HepG2 (cell line): ENCODE measurements at regions not wholly inside any gene's neighbourhood (a gene's known extent, or its start where the extent isn't known, plus 50 kb on each side); places are given as distances from the start of the nearest gene placed in this dataset.
"Not testable (repeated sequence)": the region's sequence is repeated elsewhere in the genome, so short reads cannot be mapped to it uniquely, and the experiment has no call there.

ENCODE experiments used
- ATAC-seq: fragments of 200-7000 bp; cut with Tn5 transposase; 3 replicates; pipeline ENCODE4 v1.9.1; 2020; ENCODE audit warnings: mild to moderate bottlenecking, moderate library complexity
- BruUV-seq: library from RNA; stranded (reverse); fragments of 400-500 nt; replicated peaks from 2 replicates; lab custom pipeline; 2021; lab: Mats Ljungman, UMichigan
- CTCF ChIA-PET: fragments of 300-600 bp; formaldehyde crosslinking; extraction: SDS; loops from one replicate; lab custom pipeline; 2021; ENCODE audit warnings: low total read pairs, inconsistent platforms, low intra/inter-chr PET ratio; lab: Yijun Ruan, JAX
- POLR2A ChIA-PET: fragments of 350-600 bp; sonication (Branson Sonifier 250); formaldehyde crosslinking; loops from one replicate; lab custom pipeline; 2020; ENCODE audit warnings: antibody characterized with exemption, inconsistent platforms; lab: Yijun Ruan, JAX
- DNase-seq: peaks from one replicate; pipeline ENCODE4 v3.0.0-alpha.2; 2015; ENCODE audit warnings: low spot score
- FAIRE-seq: peaks from 3 replicates; lab custom pipeline; 2011; peaks lifted over from hg19 to GRCh38; lab: Jason Lieb, UNC
- H2AFZ ChIP-seq: one replicate; pipeline ENCODE4 v1.6.1; 2011; ENCODE audit warnings: low read length, inconsistent platforms
- H3K27ac ChIP-seq: fragments of 300-600 bp; 3 replicates; pipeline ENCODE4 v1.8.0; 2011; ENCODE audit warnings: mixed run types, mild to moderate bottlenecking, mixed read lengths, low read length, inconsistent platforms; ENCODE audit not compliant: insufficient read depth; ENCODE audit errors: extremely low read length
- H3K27me3 ChIP-seq, 2 experiments: fragments of 200-600 bp in 1 of 2; 2 replicates in 1 of 2; 3 replicates in 1 of 2; pipeline versions ENCODE4 v1.6.0 to v1.8.0; 2011; ENCODE audit warnings: low read length in 2 of 2, mild to moderate bottlenecking in 2 of 2, moderate library complexity in 2 of 2, inconsistent platforms in 1 of 2; ENCODE audit not compliant: insufficient read depth in 2 of 2, control insufficient read depth in 1 of 2
- H3K36me3 ChIP-seq, 2 experiments: fragments of 200-600 bp in 1 of 2; replicated peaks in 1 of 2; 2 replicates in 1 of 2; 3 replicates in 1 of 2; pipeline versions ENCODE4 v1.5.1 to v1.8.0; 2011; ENCODE audit warnings: low read length in 2 of 2, inconsistent platforms in 1 of 2; ENCODE audit not compliant: insufficient read depth in 2 of 2, control insufficient read depth in 1 of 2
- H3K4me1 ChIP-seq: 2 replicates; pipeline ENCODE4 v1.5.1; 2012; ENCODE audit warnings: low read length, inconsistent platforms; ENCODE audit not compliant: insufficient read depth
- H3K4me2 ChIP-seq: 2 replicates; pipeline ENCODE4 v1.6.0; 2011; ENCODE audit warnings: low read depth, low read length, inconsistent platforms
- H3K4me3 ChIP-seq, 3 experiments: fragments of 200-600 bp in 1 of 3; sonication (generic), shearing (Covaris generic) in 1 of 3; replicated peaks in 1 of 3; 2 replicates each; pipeline ENCODE4 v1.5.1; 2011 to 2016; ENCODE audit warnings: low read length in 3 of 3, inconsistent platforms in 2 of 3, low read depth in 2 of 3, mild to moderate bottlenecking in 2 of 3, control low read depth in 1 of 3, mixed read lengths in 1 of 3; ENCODE audit not compliant: insufficient read depth in 1 of 3
- H3K79me2 ChIP-seq: one replicate; pipeline ENCODE4 v1.6.1; 2011; ENCODE audit warnings: low read length, inconsistent platforms; ENCODE audit not compliant: insufficient read depth
- H3K9ac ChIP-seq: 2 replicates; pipeline ENCODE4 v1.6.0; 2011; ENCODE audit warnings: mild to moderate bottlenecking, low read depth, low read length, inconsistent platforms; ENCODE audit not compliant: insufficient read depth
- H3K9me3 ChIP-seq: 2 replicates; pipeline ENCODE4 v1.5.1; 2012; ENCODE audit warnings: mild to moderate bottlenecking, low read length
- H4K20me1 ChIP-seq: 2 replicates; pipeline ENCODE4 v1.6.0; 2011; ENCODE audit warnings: inconsistent platforms, mild to moderate bottlenecking, low read length, moderate library complexity; ENCODE audit not compliant: insufficient read depth
- ELF1 ChIP-seq: sonication (generic); formaldehyde crosslinking; IDR thresholded peaks from 2 replicates; pipeline ENCODE4 v1.4.0; 2020; ENCODE audit warnings: missing genetic modification reagents
- GTF3A ChIP-seq: sonication (generic); formaldehyde crosslinking; conservative IDR thresholded peaks from 2 replicates; pipeline ENCODE4 v1.4.0; 2020; ENCODE audit warnings: mild to moderate bottlenecking, missing genetic modification reagents
- ZNF792 ChIP-seq: IDR thresholded peaks from 2 replicates; pipeline ENCODE4 v1.6.1; 2016
- WGBS: methylation state at CpG from one replicate; pipeline ENCODE4 v1.1.6; 2017; ENCODE audit warnings: low lambda C conversion rate; 5-methylcytosine and 5-hydroxymethylcytosine counted together
- in situ Hi-C: cut with HindIII; loops from 2 replicates; pipeline ENCODE4 v1.10.0; 2017; ENCODE audit warnings: low pct_unique_long_range_greater_than_20kb; ENCODE audit not compliant: extremely low pct_ligation_motif_present
- intact Hi-C: fragments of 100-400 bp; cut with micrococcal nuclease; formaldehyde crosslinking; loops from one replicate; pipeline ENCODE4 v1.10.0; 2022; ENCODE audit not compliant: unreplicated experiment

DNA sequence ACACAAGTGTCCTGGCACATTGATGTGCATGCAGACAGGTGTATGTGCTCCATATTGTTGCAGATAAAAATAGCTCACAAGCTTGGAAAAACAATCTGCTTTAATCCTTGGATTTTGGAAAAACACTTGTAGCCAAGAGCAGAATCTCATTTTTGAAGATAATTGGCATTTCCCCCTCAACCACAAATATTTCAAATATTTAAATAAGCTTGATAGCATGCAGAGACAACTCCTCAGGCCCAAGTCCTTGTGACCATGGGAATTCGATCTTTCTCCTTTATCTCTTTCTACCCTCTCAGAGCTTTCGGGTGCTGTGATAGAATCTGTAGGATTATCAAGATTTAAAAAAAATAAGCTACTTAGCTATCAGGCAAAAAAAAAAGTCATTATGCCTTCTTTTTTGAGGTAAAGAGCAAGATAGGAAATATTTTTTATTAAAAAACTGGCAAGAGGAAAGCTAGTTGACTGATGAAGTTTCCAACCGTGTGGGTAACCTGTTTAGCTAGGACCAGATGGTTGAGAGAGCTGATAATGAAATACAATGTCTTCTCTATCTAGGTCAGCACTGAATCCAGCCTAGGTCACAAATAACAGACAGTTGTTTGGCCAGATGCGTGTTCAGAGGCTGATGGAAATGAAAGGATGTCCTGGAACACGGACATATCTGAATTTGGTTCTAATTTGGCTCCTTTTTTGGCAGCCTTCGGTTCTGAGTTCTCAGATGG lies 54.9 kb upstream of the SNRK start:
- no peak for ATAC-seq
- H3K4me1 ChIP-seq = no peaks in the 10 kb centered on the region
- no peaks in the 10 kb centered on the region for H3K36me3 ChIP-seq
- no peak overlapping the region for H2AFZ ChIP-seq
- no peak overlapping the region for H3K4me2 ChIP-seq
- no peaks in the 10 kb centered on the region for H4K20me1 ChIP-seq
- no peak for TF ChIP-seq ELF1 (CRISPR knock-in tag)
- no peak for TF ChIP-seq GTF3A (CRISPR knock-in tag)
- no peak for TF ChIP-seq ZNF792 (CRISPR knock-in tag)
- TF ChIP-seq, all 625 proteins: peak for 0
- POLR2A ChIA-PET = no interaction called here
- H3K9me3 ChIP-seq = peaks cover 7% of the 10 kb centered on the region; the same call in 1 of the 2 replicates
- BruUV-seq = no TSS peak
- WGBS = 5% methylated on average over 6 of the region's 6 CpGs
- CTCF ChIA-PET = no interaction called here
- FAIRE-seq = no peak
- no peak for DNase-seq
- intact Hi-C loops (no loop called here), in situ Hi-C loops (no loop called here)
- H3K79me2 ChIP-seq = no peaks in the 10 kb centered on the region
- no peak overlapping the region for H3K4me3 ChIP-seq
- no peak overlapping the region for H3K27ac ChIP-seq
- H3K9ac ChIP-seq = no peak overlapping the region
- peaks cover 1 to 23% of the 10 kb centered on the region in 2 experiments; a peak in 4 of 5 replicates for H3K27me3 ChIP-seq

GRCh38 chr3:43229865-43230264 lies 56.5 kb upstream of the SNRK start:
- H3K9me3 ChIP-seq, H2AFZ ChIP-seq, H3K36me3 ChIP-seq, FAIRE-seq, H3K4me3 ChIP-seq, H3K4me2 ChIP-seq, H3K27ac ChIP-seq, CTCF ChIA-PET, H4K20me1 ChIP-seq, POLR2A ChIA-PET, BruUV-seq, H3K9ac ChIP-seq, DNase-seq, H3K4me1 ChIP-seq, H3K79me2 ChIP-seq, ATAC-seq: not testable (repeated sequence)
- peaks cover 0 to 23% of the 10 kb centered on the region in 2 experiments; a peak in 4 of 5 replicates for H3K27me3 ChIP-seq
- intact Hi-C loops = loop anchor here (10.0 kb wide), 1 partner anchor 275 kb away; no protein-coding TSS in a partner anchor
- in situ Hi-C loops = loop anchor here (10.0 kb wide), 1 partner anchor 275 kb away; no protein-coding TSS in a partner anchor
- WGBS = 21% methylated on average over 4 of the region's 4 CpGs

- DNase-seq, H4K20me1 ChIP-seq, H3K9ac ChIP-seq, BruUV-seq, H3K4me2 ChIP-seq, H3K27ac ChIP-seq, H3K36me3 ChIP-seq, POLR2A ChIA-PET, H3K4me1 ChIP-seq, CTCF ChIA-PET, H3K27me3 ChIP-seq, H2AFZ ChIP-seq, ATAC-seq, H3K4me3 ChIP-seq, H3K9me3 ChIP-seq, H3K79me2 ChIP-seq: not testable (repeated sequence)
- 0% methylated on average over 1 of the region's 1 CpG for WGBS
- FAIRE-seq = peak; percentile 44
- in situ Hi-C loops (loop anchor here (10.0 kb wide), 1 partner anchor 277 kb away; no protein-coding TSS in a partner anchor), intact Hi-C loops (loop anchor here (10.0 kb wide), 1 partner anchor 277 kb away; no protein-coding TSS in a partner anchor)
Observed at GRCh38 chr3:43227685-43228084, 58.7 kb upstream of the SNRK start.
